Body of pancreas (tissue), 4 donors: ENCODE measurements at regions not wholly inside any gene's neighbourhood (a gene's known extent, or its start where the extent isn't known, plus 50 kb on each side); places are given as distances from the start of the nearest gene placed in this dataset.

ENCODE experiments used
- POLR2A ChIP-seq, 3 donors: fragments of 450-650 bp; IDR thresholded peaks; one replicate each; pipeline ENCODE4 v1.6.1; 2016; ENCODE audit warnings: antibody characterized with exemption in 3 of 3, mild to moderate bottlenecking in 2 of 3
- TF ChIP-seq, protein P1 (sequence below), 7 experiments: fragments of 450-650 bp in 4 of 7; fragments of 200-600 bp in 3 of 7; sonication (generic) in 3 of 7; IDR thresholded peaks; one replicate each; pipeline ENCODE4 v1.5.1; 2016 to 2019; ENCODE audit warnings: antibody characterized with exemption in 7 of 7

DNA sequence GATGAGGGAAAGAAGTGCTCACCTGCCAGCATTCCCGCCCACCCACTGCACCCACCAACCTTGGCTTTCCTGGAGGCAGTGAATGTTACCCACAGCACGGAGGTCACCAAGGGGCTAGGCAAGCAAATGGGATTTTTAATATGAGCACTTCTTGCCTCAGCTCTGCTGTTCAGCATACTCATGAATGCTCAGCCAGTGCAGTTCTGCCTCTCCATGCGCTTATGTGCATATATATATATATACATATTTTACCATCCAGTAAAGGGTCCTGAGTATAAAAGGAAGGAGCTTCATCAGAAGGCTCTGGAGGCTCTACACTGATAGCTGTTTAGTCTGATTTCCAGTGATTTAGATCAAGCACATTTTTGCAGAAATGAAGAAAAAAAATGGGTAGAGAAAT is 366.9 kb downstream of the SIPA1L2 start:
- TF ChIP-seq, protein P1, sequence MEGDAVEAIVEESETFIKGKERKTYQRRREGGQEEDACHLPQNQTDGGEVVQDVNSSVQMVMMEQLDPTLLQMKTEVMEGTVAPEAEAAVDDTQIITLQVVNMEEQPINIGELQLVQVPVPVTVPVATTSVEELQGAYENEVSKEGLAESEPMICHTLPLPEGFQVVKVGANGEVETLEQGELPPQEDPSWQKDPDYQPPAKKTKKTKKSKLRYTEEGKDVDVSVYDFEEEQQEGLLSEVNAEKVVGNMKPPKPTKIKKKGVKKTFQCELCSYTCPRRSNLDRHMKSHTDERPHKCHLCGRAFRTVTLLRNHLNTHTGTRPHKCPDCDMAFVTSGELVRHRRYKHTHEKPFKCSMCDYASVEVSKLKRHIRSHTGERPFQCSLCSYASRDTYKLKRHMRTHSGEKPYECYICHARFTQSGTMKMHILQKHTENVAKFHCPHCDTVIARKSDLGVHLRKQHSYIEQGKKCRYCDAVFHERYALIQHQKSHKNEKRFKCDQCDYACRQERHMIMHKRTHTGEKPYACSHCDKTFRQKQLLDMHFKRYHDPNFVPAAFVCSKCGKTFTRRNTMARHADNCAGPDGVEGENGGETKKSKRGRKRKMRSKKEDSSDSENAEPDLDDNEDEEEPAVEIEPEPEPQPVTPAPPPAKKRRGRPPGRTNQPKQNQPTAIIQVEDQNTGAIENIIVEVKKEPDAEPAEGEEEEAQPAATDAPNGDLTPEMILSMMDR (IDR thresholded peaks at IDR 0.05) = no peak
- no peak for TF ChIP-seq POLR2A (IDR thresholded peaks at IDR 0.05)
